ENCODE measurements at regions not wholly inside any gene's neighbourhood (a gene's known extent, or its start where the extent isn't known, plus 50 kb on each side); places are given as distances from the start of the nearest gene placed in this dataset.

DNA sequence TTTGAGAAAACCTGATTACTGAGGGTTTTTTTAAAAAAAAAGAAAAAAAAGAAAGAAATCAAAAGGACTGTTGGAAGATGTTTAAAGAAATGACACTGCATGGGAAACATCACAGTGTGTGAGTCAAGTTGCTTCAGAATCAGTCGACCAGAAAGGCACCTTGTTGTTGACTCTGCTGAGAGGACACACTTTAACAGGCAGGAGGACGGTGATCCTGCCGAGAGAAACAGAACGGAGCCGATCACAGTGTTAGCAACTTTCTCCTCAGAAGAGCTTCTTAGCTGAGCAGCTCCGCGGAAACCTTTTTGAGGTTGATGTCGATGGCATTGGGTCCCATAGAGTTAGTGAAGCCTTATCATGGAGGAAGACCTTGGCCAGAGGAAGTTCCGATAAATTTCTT lies 538.7 kb downstream of the RBFOX1 start (continued):
- TF ChIP-seq, protein P1, sequence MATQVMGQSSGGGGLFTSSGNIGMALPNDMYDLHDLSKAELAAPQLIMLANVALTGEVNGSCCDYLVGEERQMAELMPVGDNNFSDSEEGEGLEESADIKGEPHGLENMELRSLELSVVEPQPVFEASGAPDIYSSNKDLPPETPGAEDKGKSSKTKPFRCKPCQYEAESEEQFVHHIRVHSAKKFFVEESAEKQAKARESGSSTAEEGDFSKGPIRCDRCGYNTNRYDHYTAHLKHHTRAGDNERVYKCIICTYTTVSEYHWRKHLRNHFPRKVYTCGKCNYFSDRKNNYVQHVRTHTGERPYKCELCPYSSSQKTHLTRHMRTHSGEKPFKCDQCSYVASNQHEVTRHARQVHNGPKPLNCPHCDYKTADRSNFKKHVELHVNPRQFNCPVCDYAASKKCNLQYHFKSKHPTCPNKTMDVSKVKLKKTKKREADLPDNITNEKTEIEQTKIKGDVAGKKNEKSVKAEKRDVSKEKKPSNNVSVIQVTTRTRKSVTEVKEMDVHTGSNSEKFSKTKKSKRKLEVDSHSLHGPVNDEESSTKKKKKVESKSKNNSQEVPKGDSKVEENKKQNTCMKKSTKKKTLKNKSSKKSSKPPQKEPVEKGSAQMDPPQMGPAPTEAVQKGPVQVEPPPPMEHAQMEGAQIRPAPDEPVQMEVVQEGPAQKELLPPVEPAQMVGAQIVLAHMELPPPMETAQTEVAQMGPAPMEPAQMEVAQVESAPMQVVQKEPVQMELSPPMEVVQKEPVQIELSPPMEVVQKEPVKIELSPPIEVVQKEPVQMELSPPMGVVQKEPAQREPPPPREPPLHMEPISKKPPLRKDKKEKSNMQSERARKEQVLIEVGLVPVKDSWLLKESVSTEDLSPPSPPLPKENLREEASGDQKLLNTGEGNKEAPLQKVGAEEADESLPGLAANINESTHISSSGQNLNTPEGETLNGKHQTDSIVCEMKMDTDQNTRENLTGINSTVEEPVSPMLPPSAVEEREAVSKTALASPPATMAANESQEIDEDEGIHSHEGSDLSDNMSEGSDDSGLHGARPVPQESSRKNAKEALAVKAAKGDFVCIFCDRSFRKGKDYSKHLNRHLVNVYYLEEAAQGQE (IDR thresholded peaks at IDR 0.05; ENCODE audit: low read depth): no peak
- TF ChIP-seq, protein P2, sequence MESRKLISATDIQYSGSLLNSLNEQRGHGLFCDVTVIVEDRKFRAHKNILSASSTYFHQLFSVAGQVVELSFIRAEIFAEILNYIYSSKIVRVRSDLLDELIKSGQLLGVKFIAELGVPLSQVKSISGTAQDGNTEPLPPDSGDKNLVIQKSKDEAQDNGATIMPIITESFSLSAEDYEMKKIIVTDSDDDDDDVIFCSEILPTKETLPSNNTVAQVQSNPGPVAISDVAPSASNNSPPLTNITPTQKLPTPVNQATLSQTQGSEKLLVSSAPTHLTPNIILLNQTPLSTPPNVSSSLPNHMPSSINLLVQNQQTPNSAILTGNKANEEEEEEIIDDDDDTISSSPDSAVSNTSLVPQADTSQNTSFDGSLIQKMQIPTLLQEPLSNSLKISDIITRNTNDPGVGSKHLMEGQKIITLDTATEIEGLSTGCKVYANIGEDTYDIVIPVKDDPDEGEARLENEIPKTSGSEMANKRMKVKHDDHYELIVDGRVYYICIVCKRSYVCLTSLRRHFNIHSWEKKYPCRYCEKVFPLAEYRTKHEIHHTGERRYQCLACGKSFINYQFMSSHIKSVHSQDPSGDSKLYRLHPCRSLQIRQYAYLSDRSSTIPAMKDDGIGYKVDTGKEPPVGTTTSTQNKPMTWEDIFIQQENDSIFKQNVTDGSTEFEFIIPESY (IDR thresholded peaks at IDR 0.05; ENCODE audit: extremely low read depth, insufficient replicate concordance, low read length): no peak

DNA sequence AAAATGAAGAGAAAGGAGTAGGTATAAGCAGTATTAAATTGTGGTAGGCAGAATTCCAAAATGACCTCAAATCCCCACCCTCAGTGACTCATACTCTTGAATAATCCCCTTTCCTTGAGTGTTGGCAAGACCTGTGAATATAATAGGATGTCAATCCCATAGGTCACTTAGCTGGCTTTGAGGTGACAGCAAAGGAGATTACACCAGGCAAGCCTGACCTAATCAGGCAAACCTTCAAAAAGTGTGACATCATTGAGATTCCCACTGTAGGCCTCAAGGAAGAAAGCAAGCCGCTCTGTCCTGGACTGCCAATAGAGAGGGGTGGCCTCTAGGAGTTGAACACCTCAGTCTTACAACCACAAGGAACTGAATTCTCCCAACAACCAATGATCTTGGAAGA lies 535.2 kb downstream of the RBFOX1 start:
- Histone ChIP-seq H3K79me2 (ENCODE audit: insufficient read depth, low read length) (no peaks in the 10 kb centered on the region), H3K9me3 (ENCODE audit: control insufficient read depth in 1 of 2, insufficient read depth in 1 of 2, low read depth in 1 of 2, low read length in 2 of 2) (peaks cover 5 to 10% of the 10 kb centered on the region in 2 experiments; a peak in 2 of 4 replicates), H3K27ac (ENCODE audit: low read depth, low read length) (no peak overlapping the region), H4K20me1 (ENCODE audit: insufficient read depth) (no peaks in the 10 kb centered on the region), H2AFZ (ENCODE audit: low read depth, low read length, poor library complexity, severe bottlenecking) (no peak overlapping the region), H3K4me1 (ENCODE audit: control insufficient read depth in 1 of 2, insufficient read depth in 2 of 2, low read length in 2 of 2) (no peaks in the 10 kb centered on the region), H3K4me3 (replicated peaks in 1 of 2; ENCODE audit: low read depth in 1 of 2, low read length in 2 of 2) (no peak overlapping the region), H3K36me3 (ENCODE audit: control insufficient read depth in 1 of 2, insufficient read depth in 2 of 2, low read length in 2 of 2) (no peaks in the 10 kb centered on the region), H3K9me2 (ENCODE audit: insufficient read depth) (no peaks in the 10 kb centered on the region), H3K27me3 (ENCODE audit: insufficient read depth, low read length) (no peaks in the 10 kb centered on the region), H3K4me2 (ENCODE audit: low read length) (no peak overlapping the region), H3K9ac (ENCODE audit: low read length) (no peak overlapping the region)
- ChIA-PET RAD21 (ENCODE audit: low non-redundant PET in 1 of 2, low total read pairs in 2 of 2, uncharacterized antibody in 2 of 2, unreplicated experiment in 2 of 2) (no interaction called here), CTCF (no interaction called here), POLR2A (no interaction called here)
- BruUV-seq (replicated peaks): no TSS peak
- no peak for TF ChIP-seq JUND (IDR thresholded peaks at IDR 0.05)
- TF ChIP-seq CEBPB (IDR thresholded peaks at IDR 0.05; ENCODE audit: low read depth): no peak
- no peak for TF ChIP-seq FOSL1 (IDR thresholded peaks at IDR 0.05; ENCODE audit: low read depth)
- no peak for TF ChIP-seq CBX3 (IDR thresholded peaks at IDR 0.05; ENCODE audit: low read depth)
- TF ChIP-seq SIN3A (IDR thresholded peaks at IDR 0.05; ENCODE audit: low read depth): no peak
- intact Hi-C loops (cut with micrococcal nuclease): no loop called here
- DNase-seq (ENCODE audit: low read depth, low spot score) (no peak), ATAC-seq (no peak)

Measured in HCT116 (cell line).